K562 (cell line): ENCODE measurements at regions not wholly inside any gene's neighbourhood (a gene's known extent, or its start where the extent isn't known, plus 50 kb on each side); places are given as distances from the start of the nearest gene placed in this dataset.

Source experiments
- ATAC-seq: fragments of 200-7000 bp; cut with Tn5 transposase; 3 replicates; pipeline ENCODE4 v1.9.1; 2020; ENCODE audit warnings: moderate library complexity
- BruUV-seq: library from RNA; stranded (reverse); fragments of 400-500 nt; replicated peaks from 2 replicates; lab custom pipeline; 2021; lab: Mats Ljungman, UMichigan
- CTCF ChIA-PET: fragments of 300-600 bp; formaldehyde crosslinking; extraction: SDS; loops from one replicate; lab custom pipeline; 2021; ENCODE audit warnings: low intra/inter-chr PET ratio; lab: Yijun Ruan, JAX
- POLR2A ChIA-PET: fragments of 300-600, 350-650 bp; sonication (Branson Sonifier 250); formaldehyde crosslinking; extraction: SDS; loops from one replicate; lab custom pipeline; 2021; ENCODE audit warnings: antibody characterized with exemption, inconsistent platforms; lab: Yijun Ruan, JAX
- DNase-seq, 4 experiments: peaks; one replicate each; pipeline versions ENCODE4 v3.0.0 to v3.0.0-alpha.2; 2011 to 2018; ENCODE audit warnings: low spot score in 3 of 4, mixed read lengths in 3 of 4; ENCODE audit errors: extremely low read depth in 1 of 4
- FAIRE-seq: peaks from 2 replicates; lab custom pipeline; 2011; peaks lifted over from hg19 to GRCh38; lab: Jason Lieb, UNC
- H2AFZ ChIP-seq: 2 replicates; pipeline ENCODE4 v1.6.0; 2011; ENCODE audit warnings: low read depth, low read length, control low read depth, inconsistent platforms
- H3K27ac ChIP-seq: fragments of 200-600 bp; 3 replicates; pipeline ENCODE4 v1.8.0; 2011; ENCODE audit warnings: low read depth, mild to moderate bottlenecking, control low read depth, inconsistent platforms, low read length, moderate library complexity, mixed read lengths; ENCODE audit errors: extremely low read depth
- H3K27me3 ChIP-seq, 2 experiments: fragments of 300-600 bp in 1 of 2; 2 replicates in 1 of 2; 3 replicates in 1 of 2; pipeline versions ENCODE4 v1.6.0 to v1.8.0; 2011; ENCODE audit warnings: inconsistent platforms in 2 of 2, low read length in 2 of 2, mild to moderate bottlenecking in 1 of 2, mixed read lengths in 1 of 2, moderate library complexity in 1 of 2; ENCODE audit not compliant: control insufficient read depth in 2 of 2, insufficient read depth in 2 of 2
- H3K36me3 ChIP-seq: fragments of 300-600 bp; 3 replicates; pipeline ENCODE4 v1.8.0; 2011; ENCODE audit warnings: mild to moderate bottlenecking, low read length, inconsistent platforms; ENCODE audit not compliant: control insufficient read depth, insufficient read depth
- H3K4me1 ChIP-seq, 2 experiments: fragments of 200-600 bp in 1 of 2; replicated peaks in 1 of 2; 2 replicates in 1 of 2; 3 replicates in 1 of 2; pipeline versions ENCODE4 v1.5.1 to v1.8.0; 2011; ENCODE audit warnings: inconsistent platforms in 2 of 2, low read length in 2 of 2, mild to moderate bottlenecking in 1 of 2, mixed read lengths in 1 of 2, moderate library complexity in 1 of 2; ENCODE audit not compliant: control insufficient read depth in 2 of 2, insufficient read depth in 2 of 2
- H3K4me2 ChIP-seq: 2 replicates; pipeline ENCODE4 v1.6.1; 2011; ENCODE audit warnings: low read length, control low read depth, inconsistent platforms, mixed read lengths; ENCODE audit not compliant: insufficient read depth
- H3K4me3 ChIP-seq: fragments of 200-600 bp; sonication (generic), shearing (Covaris generic); 2 replicates; pipeline ENCODE4 v1.5.1; 2016; ENCODE audit warnings: control low read depth, inconsistent platforms
- H3K79me2 ChIP-seq: fragments of 200-600 bp; 3 replicates; pipeline ENCODE4 v1.8.0; 2011; ENCODE audit warnings: low read length, inconsistent platforms; ENCODE audit not compliant: control insufficient read depth, insufficient read depth
- H3K9ac ChIP-seq, 2 experiments: 2 replicates each; pipeline versions ENCODE4 v1.6.0 to v1.6.1; 2011; ENCODE audit warnings: low read depth in 2 of 2, low read length in 2 of 2, control low read depth in 1 of 2, inconsistent platforms in 1 of 2, mild to moderate bottlenecking in 1 of 2, mixed read lengths in 1 of 2; ENCODE audit not compliant: insufficient read depth in 1 of 2
- H3K9me1 ChIP-seq: one replicate; pipeline ENCODE4 v1.6.0; 2011; ENCODE audit warnings: inconsistent platforms, mild to moderate bottlenecking, low read length, moderate library complexity; ENCODE audit not compliant: control insufficient read depth, insufficient read depth
- H3K9me3 ChIP-seq: replicated peaks from 2 replicates; pipeline ENCODE4 v1.5.1; 2011; ENCODE audit warnings: low read depth, low read length, inconsistent platforms; ENCODE audit not compliant: control insufficient read depth, insufficient read depth
- H4K20me1 ChIP-seq: replicated peaks from 2 replicates; pipeline ENCODE4 v1.6.1; 2011; ENCODE audit warnings: low read length, inconsistent platforms, mixed read lengths; ENCODE audit not compliant: control insufficient read depth, insufficient read depth
- CCAR2 ChIP-seq: fragments of 200-400 bp; formaldehyde crosslinking; IDR thresholded peaks from 2 replicates; pipeline ENCODE4 v1.6.1; 2017; ENCODE audit warnings: mild to moderate bottlenecking, low read depth, low read length
- ESRRA ChIP-seq: fragments of 450-650 bp; IDR thresholded peaks from 2 replicates; pipeline ENCODE4 v1.6.1; 2014; ENCODE audit warnings: low read depth, mild to moderate bottlenecking, moderate library complexity, borderline replicate concordance
- PTRF ChIP-seq: fragments of 450-650 bp; IDR thresholded peaks from 2 replicates; pipeline ENCODE4 v1.6.1; 2016; ENCODE audit warnings: mild to moderate bottlenecking, missing genetic modification characterization, missing compliant biosample characterization
- ZKSCAN3 ChIP-seq: fragments of 250-450 bp; sonication (Bioruptor Pico); IDR thresholded peaks from 2 replicates; pipeline ENCODE4 v1.4.0; 2020
- ZSCAN29 ChIP-seq: fragments of 450-650 bp; IDR thresholded peaks from 2 replicates; pipeline ENCODE4 v1.6.1; 2017
- WGBS: fragments of 100-300 bp; shearing (Covaris generic); methylation state at CpG from one replicate; pipeline ENCODE4 v1.1.6; 2016; ENCODE audit warnings: low coverage, mixed read lengths; ENCODE audit not compliant: insufficient coverage; ENCODE audit errors: missing lambda C conversion rate; 5-methylcytosine and 5-hydroxymethylcytosine counted together
- in situ Hi-C: fragments of 300-500 bp; cut with MboI; formaldehyde crosslinking; loops from 4 replicates; pipeline ENCODE4 v1.15.0; 2018; ENCODE audit warnings: inconsistent platforms, mixed read lengths
- intact Hi-C: fragments of 100-400 bp; cut with micrococcal nuclease; formaldehyde crosslinking; loops from 2 replicates; pipeline ENCODE4 v1.14.2; 2022
- TF ChIP-seq, protein P1 (sequence below), 3 experiments: fragments of 200-800 bp in 1 of 3; sonication (Bioruptor generic) in 1 of 3; sonication (generic) in 1 of 3; formaldehyde crosslinking in 1 of 3; IDR thresholded peaks; 2 replicates each; pipeline versions ENCODE4 v1.6.1 to v1.8.0; 2016 to 2022; ENCODE audit warnings: mild to moderate bottlenecking in 2 of 3, missing compliant biosample characterization in 2 of 3, missing genetic modification characterization in 2 of 3, missing genetic modification reagents in 1 of 3
- TF ChIP-seq, protein P2 (sequence below): sonication (generic); formaldehyde crosslinking; IDR thresholded peaks from 2 replicates; pipeline ENCODE4 v1.5.0; 2020; ENCODE audit warnings: missing genetic modification reagents

DNA sequence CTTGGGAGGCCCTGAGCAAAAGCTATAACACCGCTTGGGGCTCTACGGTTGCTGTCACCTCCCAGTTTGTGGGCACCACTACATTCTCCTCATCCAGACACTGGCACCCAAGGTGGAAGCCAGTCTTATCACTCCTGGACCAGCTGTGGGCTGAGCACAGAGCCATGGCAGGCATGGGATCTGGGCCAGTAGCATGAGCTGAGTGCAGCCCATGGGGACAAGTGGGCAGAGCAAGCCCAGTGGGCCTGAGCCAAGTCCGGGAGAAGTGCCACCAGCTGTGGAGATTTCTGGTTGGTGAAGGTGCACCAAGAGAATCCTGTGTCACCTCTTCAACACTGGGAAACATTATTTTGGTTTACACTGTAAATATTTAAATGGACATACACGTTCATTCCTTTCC, 1013.0 kb downstream of the TECRL start:
- no peaks in the 10 kb centered on the region for H3K9me1 ChIP-seq
- WGBS, result 0% methylated on average over 4 of the region's 4 CpGs
- ChIA-PET CTCF (no interaction called here), POLR2A (no interaction called here)
- no peak overlapping the region for H3K4me3 ChIP-seq
- no peak overlapping the region for H3K9ac ChIP-seq
- no peaks in the 10 kb centered on the region for H3K79me2 ChIP-seq
- no peak overlapping the region for H3K4me2 ChIP-seq
- no peak for DNase-seq
- no peaks in the 10 kb centered on the region for H3K36me3 ChIP-seq
- no peaks in the 10 kb centered on the region for H3K9me3 ChIP-seq
- in situ Hi-C loops (no loop called here), intact Hi-C loops (no loop called here)
- no peaks in the 10 kb centered on the region for H3K4me1 ChIP-seq
- no TSS peak for BruUV-seq
- no peak overlapping the region for H2AFZ ChIP-seq
- ATAC-seq, result no peak
- H4K20me1 ChIP-seq, result no peaks in the 10 kb centered on the region
- no peak overlapping the region for H3K27ac ChIP-seq
- FAIRE-seq, result no peak
- TF ChIP-seq ZKSCAN3 (CRISPR knock-in tag) (no peak), ZSCAN29 (no peak), PTRF (no peak), ESRRA (no peak)
- TF ChIP-seq, protein P1, sequence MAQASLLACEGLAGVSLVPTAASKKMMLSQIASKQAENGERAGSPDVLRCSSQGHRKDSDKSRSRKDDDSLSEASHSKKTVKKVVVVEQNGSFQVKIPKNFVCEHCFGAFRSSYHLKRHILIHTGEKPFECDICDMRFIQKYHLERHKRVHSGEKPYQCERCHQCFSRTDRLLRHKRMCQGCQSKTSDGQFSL (CRISPR knock-in tag; IDR thresholded peaks at IDR 0.05), result no peak
- TF ChIP-seq, protein P1 (tag; IDR thresholded peaks at IDR 0.05), result no peak
- no peaks in the 10 kb centered on the region for H3K27me3 ChIP-seq

DNA sequence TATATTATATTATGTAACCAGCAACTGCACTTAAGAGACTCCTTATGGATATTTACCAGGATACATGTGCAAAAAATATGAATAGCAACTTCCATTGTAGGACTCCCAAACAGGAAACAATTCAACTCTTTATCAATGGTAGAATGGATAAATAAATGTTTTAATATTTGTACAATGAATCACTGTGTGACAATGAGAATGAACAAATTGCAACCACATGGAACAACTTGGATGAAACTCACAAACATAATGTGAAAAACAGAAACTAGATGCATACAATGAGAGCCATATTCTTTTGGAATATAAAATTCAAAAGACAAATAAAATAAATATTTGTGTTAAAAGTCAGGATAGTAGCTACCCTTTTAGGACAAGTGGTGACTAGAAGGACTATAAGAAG, 1015.7 kb downstream of the TECRL start:
- Histone ChIP-seq H3K9ac (no peak overlapping the region), H3K9me3 (no peaks in the 10 kb centered on the region), H3K4me2 (no peak overlapping the region), H3K9me1 (no peaks in the 10 kb centered on the region), H4K20me1 (no peaks in the 10 kb centered on the region), H3K27ac (no peak overlapping the region), H3K4me1 (no peaks in the 10 kb centered on the region), H3K79me2 (no peaks in the 10 kb centered on the region), H3K36me3 (no peaks in the 10 kb centered on the region), H3K27me3 (no peaks in the 10 kb centered on the region), H2AFZ (no peak overlapping the region), H3K4me3 (no peak overlapping the region)
- ChIA-PET POLR2A (no interaction called here), CTCF (no interaction called here)
- intact Hi-C loops, result no loop called here
- FAIRE-seq (no peak), ATAC-seq (no peak), DNase-seq (no peak)
- in situ Hi-C loops, result no loop called here
- BruUV-seq, result no TSS peak
- no peak for TF ChIP-seq CCAR2
- TF ChIP-seq, protein P2, sequence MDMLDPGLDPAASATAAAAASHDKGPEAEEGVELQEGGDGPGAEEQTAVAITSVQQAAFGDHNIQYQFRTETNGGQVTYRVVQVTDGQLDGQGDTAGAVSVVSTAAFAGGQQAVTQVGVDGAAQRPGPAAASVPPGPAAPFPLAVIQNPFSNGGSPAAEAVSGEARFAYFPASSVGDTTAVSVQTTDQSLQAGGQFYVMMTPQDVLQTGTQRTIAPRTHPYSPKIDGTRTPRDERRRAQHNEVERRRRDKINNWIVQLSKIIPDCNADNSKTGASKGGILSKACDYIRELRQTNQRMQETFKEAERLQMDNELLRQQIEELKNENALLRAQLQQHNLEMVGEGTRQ (CRISPR knock-in tag), result no peak
